Erythroblast (primary cell): ENCODE measurements at regions not wholly inside any gene's neighbourhood (a gene's known extent, or its start where the extent isn't known, plus 50 kb on each side); places are given as distances from the start of the nearest gene placed in this dataset.
"Not testable (repeated sequence)": the region's sequence is repeated elsewhere in the genome, so short reads cannot be mapped to it uniquely, and the experiment has no call there.

ENCODE experiments used
- DNase-seq, 2 experiments: peaks; one replicate each; lab custom pipeline; 2025; lab: John Stamatoyannopoulos, UW
- GATA1 ChIP-seq: IDR thresholded peaks from 2 replicates; pipeline ENCODE4 v1.6.1; 2011; ENCODE audit warnings: low read depth, mild to moderate bottlenecking, control low read depth, low read length, moderate library complexity
- POLR2A ChIP-seq: IDR thresholded peaks from 2 replicates; pipeline ENCODE4 v1.6.1; 2011; ENCODE audit warnings: mild to moderate bottlenecking, low read length

GRCh38 chr13:79853251-79853650, 372.3 kb downstream of the NDFIP2 start:
- DNase-seq: no peak
- TF ChIP-seq POLR2A (no peak), GATA1 (no peak)

DNA sequence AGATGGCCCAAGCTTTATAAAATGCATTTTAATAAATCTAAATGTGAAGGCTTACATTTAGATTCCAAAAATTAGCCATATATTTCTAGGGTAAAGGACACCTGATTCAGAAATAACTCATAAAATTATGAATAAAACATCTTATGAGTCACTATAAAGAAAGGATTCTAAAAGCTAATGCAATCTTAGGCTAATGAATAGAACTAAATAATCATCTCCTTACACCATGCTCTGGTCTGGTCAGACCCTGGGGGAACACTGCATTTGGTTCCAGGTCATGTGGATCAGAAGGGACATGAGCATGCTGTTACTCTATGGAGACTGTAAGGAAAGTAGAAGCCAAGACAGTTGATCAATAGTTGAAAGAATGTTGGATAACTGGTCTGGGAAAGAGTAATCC, 370.4 kb downstream of the NDFIP2 start:
- DNase-seq: no peak
- no peak for TF ChIP-seq GATA1
- TF ChIP-seq POLR2A: no peak

DNA sequence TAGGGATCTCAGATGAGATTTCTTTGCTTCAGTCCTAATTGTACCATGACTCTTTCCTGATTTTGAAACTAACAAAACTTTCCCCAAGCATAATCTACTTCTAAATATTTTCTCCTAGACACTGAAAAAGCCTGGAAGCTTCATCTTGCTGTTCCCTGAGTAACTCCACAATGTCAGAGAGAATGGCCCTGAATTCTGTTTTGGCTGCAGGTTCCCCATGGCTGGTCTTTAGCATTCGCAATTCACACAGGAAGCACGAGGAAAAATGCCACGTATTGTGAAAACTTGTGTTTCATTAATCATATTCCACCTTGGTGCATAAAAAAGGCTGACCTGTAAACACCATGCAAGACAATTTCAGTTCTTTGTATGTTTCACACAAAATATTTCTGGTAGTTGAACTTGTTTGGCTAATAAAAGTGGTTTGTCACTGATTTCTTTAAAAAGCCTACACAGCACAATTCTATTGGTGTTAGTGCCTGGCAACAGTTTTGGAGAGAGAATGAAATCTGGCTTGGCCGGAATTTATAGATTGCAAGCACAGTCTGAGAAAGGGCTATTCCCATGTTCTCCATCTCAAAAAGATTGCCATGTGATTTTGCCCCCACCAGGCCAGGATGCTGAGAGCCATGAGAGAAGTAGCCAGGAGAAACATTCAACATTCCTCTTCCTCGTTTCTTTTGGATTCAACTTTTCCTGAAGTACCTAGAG, 367.1 kb downstream of the NDFIP2 start:
- no peak for DNase-seq
- TF ChIP-seq GATA1 (no peak), POLR2A (no peak)

GRCh38 chr13:79846386-79846785, 365.4 kb downstream of the NDFIP2 start:
- TF ChIP-seq POLR2A (no peak), GATA1 (no peak)
- no peak for DNase-seq

DNA sequence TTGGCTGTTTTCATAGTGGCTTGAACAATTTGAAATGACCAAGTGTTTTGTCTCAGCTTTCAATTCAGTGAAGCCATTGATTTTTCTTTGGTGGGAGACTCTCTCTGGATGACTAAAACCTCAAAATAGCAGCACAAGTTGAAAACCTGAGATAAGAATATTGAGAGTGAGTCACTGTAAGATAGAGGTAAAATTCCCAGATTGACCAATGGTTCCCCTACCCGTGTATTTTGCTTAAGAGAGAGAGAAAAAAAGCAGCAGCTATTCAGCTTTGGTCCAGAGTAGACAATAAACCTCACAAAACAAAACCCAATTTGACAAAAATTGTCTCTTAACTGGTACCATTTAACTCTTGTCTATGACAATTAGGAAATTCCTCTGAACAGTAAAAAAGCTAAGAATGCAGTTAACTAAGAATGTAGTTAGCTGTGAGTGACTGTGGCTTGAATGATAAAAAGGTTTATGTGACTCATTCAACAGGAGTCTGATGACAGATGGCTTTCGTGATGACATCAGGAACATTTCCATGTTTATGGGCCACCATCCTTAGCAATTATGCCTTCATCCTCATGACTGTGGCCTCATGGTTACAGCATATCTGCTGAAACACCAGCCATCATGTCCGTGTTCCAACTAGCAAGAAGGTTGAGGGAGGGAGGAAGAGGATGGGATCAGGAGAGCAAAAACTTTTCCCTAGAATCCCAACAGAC, 356.9 kb downstream of the NDFIP2 start:
- TF ChIP-seq GATA1 (no peak), POLR2A (no peak)
- no peak for DNase-seq

GRCh38 chr13:79836121-79836520, 355.2 kb downstream of the NDFIP2 start:
- not testable (repeated sequence) for DNase-seq

- no peak for TF ChIP-seq POLR2A
- TF ChIP-seq GATA1: no peak
- no peak for DNase-seq
Observed at GRCh38 chr13:79834876-79835275, 353.9 kb downstream of the NDFIP2 start.

- TF ChIP-seq GATA1: no peak
- no peak for TF ChIP-seq POLR2A
- DNase-seq: no peak
Observed at GRCh38 chr13:79833991-79834390, 353.0 kb downstream of the NDFIP2 start.

DNA sequence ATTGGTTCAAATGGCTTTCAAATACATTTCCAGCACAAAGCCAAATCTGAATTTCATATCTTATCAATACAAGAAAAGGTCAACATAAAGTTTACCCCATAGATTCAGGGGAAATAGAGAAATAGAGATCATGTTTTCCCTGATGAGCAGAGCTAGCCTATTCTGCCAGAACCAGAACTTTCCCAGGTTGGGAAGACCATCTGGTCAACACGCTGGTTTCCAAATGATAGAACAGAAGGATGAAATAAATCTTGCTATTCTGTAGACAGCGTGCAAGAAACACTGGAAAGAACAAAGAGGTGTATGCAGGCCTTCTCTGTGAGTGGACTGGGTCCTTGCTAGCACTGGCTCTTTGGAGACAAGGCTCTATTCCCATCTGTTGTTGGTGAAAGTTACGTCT, 350.6 kb downstream of the NDFIP2 start:
- no peak for DNase-seq
- no peak for TF ChIP-seq POLR2A

- no peak for DNase-seq
- TF ChIP-seq GATA1 (no peak), POLR2A (no peak)
Observed at GRCh38 chr13:79830945-79831344, 350.0 kb downstream of the NDFIP2 start.

- TF ChIP-seq GATA1 (no peak), POLR2A (no peak)
- no peak for DNase-seq
Observed at GRCh38 chr13:79830426-79830825, 349.5 kb downstream of the NDFIP2 start.

- TF ChIP-seq GATA1 (no peak), POLR2A (no peak)
- no peak for DNase-seq
Observed at GRCh38 chr13:79829880-79830279, 348.9 kb downstream of the NDFIP2 start.

GRCh38 chr13:79825959-79826358, 345.0 kb downstream of the NDFIP2 start:
- no peak for DNase-seq
- TF ChIP-seq GATA1: no peak

DNA sequence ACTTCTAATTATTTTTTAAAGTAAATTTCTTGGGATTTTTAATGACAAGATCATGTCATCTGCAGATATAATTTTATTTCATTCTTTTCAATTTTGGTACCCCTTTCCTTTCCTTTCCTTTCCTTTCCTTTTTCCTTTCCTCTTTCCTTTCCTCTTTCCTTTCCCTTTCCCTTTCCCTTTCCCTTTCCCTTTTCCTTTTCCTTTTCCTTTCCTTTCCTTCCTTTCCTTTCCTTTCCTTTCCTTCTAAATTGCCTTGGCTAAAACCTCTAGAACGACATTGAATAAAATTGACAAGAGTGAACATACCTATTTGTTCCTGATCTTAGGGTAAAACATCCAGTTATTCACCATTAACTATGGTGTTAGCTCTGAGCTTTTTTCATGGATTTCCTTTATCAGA, 334.1 kb downstream of the NDFIP2 start:
- TF ChIP-seq POLR2A: no peak
- no peak for TF ChIP-seq GATA1
- no peak for DNase-seq

- TF ChIP-seq POLR2A: no peak
- no peak for TF ChIP-seq GATA1
- DNase-seq: no peak
Observed at GRCh38 chr13:79812070-79812850, 331.3 kb downstream of the NDFIP2 start.
